HG03460 (cell line): ENCODE measurements at regions not wholly inside any gene's neighbourhood (a gene's known extent, or its start where the extent isn't known, plus 50 kb on each side); places are given as distances from the start of the nearest gene placed in this dataset.
"Not testable (repeated sequence)": the region's sequence is repeated elsewhere in the genome, so short reads cannot be mapped to it uniquely, and the experiment has no call there.

Experiments
- ATAC-seq: cut with Tn5 transposase; IDR thresholded peaks from one replicate; pipeline ENCODE4 v1.9.1; 2021; ENCODE audit not compliant: unreplicated experiment

GRCh38 chr3:94398036-94398435 lies 335.2 kb downstream of the NSUN3 start:
- ATAC-seq, result no peak

DNA sequence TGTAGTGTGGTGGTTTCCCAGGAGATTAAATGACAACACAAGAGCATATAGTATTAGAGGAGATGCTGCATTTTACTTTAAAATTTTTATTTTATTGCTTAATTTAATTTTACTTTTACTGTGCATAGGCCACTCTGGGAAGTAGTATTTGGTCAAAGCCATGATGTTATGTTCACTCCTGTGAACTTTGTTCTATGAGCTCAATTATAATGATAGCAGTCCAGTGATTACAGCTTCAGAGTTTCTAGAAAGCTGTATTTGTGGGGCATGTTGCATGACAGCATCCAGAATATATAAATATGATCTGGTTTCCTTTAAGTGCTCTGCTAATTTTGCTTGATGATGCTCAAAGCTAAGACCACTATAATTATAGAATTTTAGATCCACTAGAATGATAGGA lies 338.6 kb downstream of the NSUN3 start:
- ATAC-seq, result no peak

DNA sequence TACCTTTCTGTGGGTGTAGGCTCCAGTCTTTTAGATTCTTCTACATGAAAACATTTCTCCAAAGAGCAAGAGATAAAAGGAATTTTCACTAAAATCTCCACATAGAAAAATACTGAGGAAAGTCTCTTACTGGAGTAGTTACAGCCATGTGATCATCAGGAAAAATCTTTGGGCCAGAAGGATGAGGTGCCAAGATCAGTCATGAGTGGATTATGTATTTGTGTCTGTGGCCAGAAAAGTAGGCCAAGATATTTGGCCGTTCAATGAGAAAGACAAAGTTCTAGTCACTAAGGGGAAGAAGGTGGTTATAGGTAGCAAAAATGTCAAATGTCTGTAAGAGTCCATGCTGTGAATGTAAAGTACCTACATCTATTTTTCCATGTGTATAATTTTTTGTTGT lies 339.3 kb downstream of the NSUN3 start:
- no peak for ATAC-seq

DNA sequence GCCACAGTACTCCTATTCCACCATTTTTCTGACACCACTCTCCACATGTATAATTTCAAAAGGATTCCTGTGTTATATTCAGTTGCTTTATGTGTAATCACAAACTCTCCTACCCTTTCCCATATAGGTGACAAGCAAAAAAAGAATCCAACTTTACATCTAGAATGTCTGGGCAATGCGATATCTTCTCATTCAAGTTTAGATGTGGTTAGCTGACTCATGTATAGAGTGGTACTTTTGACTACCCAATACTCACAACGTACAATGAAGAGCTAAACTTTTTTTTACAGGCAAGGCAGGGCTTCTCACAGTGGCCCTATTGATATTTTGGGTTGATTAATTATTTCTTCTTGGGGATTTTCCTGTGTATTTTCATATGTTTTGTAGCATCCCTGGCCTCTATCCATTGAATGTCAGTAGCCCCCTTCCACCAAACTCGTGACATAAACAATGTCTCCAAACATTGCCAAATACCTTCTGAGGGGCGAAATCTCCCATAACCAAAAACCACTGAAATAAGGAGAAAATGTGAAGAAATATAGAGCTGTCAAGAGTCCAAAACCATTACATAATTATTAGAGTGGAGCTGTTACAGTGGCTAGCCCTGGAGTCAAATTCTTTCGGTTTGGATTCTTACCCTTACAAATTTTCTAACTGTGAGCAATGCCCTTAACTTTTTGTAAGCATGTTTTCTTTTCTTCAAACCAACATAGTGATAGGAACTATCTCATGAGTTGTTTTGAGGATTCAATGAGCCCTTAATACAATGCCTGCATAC lies 342.6 kb downstream of the NSUN3 start:
- no peak for ATAC-seq

DNA sequence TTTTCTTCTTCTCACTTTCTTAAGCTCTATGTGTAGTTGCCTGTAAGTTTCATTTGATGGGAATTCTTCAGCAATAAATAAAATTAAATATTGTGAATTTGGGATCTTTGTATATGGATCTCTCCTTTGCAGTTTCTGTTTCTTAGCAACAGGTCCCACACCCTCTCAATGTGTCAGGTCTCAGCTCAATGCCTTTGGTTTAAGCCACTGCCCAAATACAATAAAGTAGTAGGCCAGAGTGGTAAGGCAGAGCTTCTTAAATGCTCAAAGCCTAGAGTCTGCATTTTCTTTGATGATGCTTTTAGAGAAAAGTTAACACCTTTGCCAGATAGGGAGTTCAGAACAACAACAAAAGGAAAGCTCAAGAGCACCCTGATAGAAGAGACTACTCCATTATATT lies 343.7 kb downstream of the NSUN3 start:
- no peak for ATAC-seq

DNA sequence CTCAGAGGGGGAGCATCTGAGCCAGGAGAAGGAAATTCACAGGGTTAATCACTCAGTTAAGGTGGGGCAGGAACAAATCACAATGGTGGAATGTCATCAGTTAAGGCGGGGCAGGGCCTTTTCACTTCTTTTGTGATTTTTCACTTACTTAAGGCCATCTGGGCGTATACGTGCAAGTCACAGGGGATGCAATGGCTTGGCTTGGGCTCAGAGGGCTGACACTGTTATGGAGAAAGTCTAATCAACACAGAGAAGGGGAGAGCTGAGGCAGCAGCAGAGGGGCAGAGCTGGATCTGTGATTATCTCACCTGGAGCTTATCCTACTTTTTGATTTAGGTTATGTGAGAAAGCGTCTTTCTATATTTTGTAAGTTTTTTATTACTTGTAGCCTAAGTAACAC lies 350.1 kb downstream of the NSUN3 start:
- ATAC-seq, result not testable (repeated sequence)

DNA sequence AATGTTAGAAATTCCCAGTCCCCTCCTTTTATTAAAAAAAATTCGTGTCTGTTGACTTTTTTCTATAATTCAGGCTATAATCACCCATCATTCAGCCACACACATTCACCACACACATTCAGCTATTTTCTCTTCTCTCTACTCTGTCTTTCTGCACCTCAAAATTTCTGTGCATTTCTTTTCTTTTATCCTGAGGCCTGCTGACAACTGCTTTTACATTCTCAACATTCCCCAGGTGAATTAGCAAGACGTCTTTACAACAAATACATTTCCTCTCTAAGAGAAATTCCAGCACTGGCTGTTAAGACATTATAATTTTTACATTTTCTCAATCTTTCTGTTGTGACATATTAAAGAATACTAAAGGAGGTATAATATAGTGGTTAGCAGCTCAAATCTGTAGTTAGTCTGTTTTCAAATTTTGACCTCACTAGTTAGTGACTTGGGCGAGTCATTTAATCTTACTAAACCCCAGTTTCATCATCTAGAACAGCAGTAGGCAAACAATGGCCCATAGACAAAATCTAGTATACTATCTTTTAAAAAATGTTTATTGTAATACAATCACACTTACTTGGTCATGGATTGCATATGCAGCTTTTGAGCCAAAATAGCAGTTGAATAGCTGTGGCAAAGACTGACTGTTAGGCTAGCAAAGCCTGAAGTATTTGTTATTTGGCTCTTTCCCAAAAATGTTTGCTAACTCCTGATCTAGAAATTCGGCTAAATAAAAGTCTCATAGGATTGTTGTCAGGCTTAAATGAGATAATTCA lies 350.7 kb downstream of the NSUN3 start:
- no peak for ATAC-seq

- no peak for ATAC-seq
Observed at GRCh38 chr3:94414418-94414817, 351.6 kb downstream of the NSUN3 start.

DNA sequence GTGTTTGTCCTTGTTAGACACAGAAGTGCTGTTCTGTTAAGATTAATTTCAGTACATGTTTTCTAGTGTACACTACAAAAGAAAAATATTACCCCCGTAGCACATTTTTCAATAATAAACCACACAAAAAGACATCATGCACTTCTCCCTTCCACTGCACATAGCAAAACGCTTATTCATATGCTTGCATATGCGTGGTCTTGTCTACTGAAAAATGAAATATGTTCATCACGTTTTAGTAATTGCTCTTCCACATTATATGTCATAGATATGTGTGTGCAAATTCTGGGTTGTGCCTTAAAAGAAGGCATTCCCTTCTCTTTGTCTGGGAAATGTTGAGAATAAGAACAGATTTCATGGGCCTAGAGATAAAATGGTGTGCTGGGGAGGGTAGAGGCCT lies 353.9 kb downstream of the NSUN3 start:
- no peak for ATAC-seq

GRCh38 chr3:94417963-94418455 lies 355.1 kb downstream of the NSUN3 start:
- no peak for ATAC-seq

- ATAC-seq, result no peak
Observed at GRCh38 chr3:94420931-94421330, 358.1 kb downstream of the NSUN3 start.

- no peak for ATAC-seq
Observed at GRCh38 chr3:94423578-94423977, 360.7 kb downstream of the NSUN3 start.

- ATAC-seq, result no peak
Observed at GRCh38 chr3:94429517-94429916, 366.7 kb downstream of the NSUN3 start.

DNA sequence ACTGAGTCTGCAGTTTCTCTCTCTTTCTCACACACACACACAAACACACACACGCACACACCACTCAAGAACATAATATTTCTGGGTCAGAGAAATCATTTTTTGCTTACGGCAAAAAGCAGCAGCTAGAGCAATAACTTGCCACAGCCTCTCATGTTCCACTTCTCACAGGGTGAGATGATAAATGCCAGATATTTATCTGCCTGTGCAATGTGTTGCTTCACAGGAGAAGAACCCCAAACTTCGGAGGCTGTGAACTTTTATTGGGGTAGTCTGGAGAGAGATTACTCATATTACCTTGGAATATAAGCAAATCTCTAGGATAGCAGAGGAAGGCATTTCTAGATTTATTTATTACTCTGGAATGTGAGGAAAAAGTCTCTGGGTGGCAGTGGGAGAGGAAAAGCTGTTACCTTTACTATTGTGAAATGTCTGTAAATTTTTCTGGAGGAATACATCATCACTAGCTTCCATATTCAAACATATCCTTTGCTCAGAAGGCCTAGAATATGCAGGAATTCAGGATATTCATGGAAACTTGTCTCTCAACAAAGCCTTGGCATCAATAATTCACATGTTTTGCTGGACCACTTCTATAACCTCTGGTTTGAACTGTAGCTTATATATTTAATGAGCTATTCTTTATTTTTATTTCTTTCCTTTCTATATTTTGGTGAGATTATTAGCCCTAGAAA lies 369.2 kb downstream of the NSUN3 start:
- no peak for ATAC-seq

DNA sequence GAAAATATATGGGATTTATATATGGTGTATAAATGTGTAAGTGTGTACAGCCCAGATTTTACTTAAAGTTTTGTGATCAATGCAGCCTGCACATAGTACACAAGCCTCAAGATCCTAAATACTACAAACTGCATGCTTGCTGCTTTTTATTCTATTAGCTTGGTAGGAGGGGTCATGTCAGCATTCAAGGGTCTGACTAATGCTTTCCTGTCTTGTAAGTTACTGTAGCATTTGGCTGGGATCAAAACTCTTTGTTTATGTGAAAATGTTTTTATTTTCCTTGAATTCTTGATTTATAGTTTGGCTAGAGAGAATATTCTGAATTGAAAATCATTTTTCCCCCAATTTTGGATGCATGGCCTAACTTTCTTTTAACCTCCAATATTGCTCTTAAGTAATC lies 370.9 kb downstream of the NSUN3 start:
- ATAC-seq, result no peak

GRCh38 chr3:94440767-94441493 lies 378.1 kb downstream of the NSUN3 start:
- ATAC-seq, result no peak

GRCh38 chr3:94441494-94441847 lies 378.6 kb downstream of the NSUN3 start:
- ATAC-seq, result no peak

GRCh38 chr3:94453864-94454263 lies 391.0 kb downstream of the NSUN3 start:
- ATAC-seq, result no peak

DNA sequence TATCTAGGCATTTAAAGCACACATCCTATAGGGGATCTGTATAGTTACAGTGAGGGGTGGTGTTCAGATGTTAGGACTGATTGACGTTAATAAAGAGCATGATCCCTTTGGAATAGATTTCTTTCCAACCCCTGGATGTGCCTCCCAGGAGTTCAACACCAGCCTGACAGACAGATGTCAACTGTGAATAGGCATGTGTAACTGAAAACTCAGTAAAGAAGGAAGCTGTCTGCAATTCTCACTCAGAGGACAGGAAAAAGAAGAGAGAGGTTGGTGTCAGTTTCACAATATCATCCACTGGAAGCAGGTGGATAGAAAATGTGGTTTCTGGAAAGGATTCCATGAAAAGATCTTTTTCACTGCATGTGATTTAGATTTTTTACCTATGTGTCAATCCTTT lies 396.3 kb downstream of the NSUN3 start:
- no peak for ATAC-seq

DNA sequence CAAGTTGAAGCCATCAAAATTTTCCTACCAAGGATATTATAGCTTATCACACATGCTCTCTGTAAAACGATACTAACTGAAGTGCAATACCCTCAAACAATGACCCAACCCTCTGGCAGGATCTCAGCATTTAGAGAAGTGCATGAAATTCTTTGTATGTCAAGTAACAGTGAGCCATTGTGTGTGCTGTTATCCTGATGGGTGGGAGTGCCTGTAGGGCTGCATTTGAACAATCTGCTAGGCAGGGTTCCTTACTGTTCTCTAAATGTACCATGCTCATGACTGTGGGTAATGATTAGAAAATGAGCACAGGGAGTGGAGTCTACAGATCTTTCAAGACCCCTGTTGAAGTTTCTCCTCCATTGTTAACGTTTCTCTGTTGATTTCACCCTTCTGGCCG lies 398.1 kb downstream of the NSUN3 start:
- no peak for ATAC-seq

DNA sequence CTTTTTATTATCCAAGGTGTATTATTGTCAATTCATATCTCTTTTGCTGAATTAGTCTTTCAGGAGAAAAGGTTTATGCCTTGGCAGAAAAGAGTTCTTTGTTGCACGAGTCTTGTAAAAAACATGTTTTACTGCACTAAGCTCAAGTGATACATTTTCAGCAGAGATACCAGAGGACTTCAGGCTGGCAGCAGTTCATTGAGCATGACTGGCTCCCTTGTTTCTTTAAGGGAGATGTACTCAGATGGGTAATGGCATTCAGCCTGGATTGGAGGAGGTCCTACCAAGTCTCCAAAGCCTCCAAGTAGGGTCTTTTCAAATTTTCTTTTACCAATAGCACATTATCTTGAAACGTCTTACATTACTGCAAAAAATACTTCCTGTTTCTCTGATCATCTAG lies 400.1 kb downstream of the NSUN3 start:
- ATAC-seq, result no peak
